ENCODE measurements at regions not wholly inside any gene's neighbourhood (a gene's known extent, or its start where the extent isn't known, plus 50 kb on each side); places are given as distances from the start of the nearest gene placed in this dataset.

DNA sequence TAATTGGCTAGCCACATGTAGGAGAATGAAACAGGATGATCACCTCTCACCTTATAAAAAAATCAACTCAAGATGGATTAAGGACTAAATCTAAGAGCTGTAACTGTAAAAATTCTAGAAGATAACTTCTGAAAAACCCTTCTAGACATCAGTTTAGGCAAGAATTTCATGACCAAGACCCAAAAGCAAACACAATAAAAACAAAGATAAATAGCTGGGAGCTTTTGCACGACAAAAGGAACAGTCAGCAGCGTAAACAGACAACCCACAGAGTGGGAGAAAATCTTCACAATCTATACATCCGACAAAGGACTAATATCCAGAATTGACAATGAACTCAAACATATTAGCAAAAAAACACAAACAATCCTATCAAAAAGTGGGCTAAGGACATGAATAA is 316.3 kb downstream of the METTL4 start:
- TF ChIP-seq, protein P1, sequence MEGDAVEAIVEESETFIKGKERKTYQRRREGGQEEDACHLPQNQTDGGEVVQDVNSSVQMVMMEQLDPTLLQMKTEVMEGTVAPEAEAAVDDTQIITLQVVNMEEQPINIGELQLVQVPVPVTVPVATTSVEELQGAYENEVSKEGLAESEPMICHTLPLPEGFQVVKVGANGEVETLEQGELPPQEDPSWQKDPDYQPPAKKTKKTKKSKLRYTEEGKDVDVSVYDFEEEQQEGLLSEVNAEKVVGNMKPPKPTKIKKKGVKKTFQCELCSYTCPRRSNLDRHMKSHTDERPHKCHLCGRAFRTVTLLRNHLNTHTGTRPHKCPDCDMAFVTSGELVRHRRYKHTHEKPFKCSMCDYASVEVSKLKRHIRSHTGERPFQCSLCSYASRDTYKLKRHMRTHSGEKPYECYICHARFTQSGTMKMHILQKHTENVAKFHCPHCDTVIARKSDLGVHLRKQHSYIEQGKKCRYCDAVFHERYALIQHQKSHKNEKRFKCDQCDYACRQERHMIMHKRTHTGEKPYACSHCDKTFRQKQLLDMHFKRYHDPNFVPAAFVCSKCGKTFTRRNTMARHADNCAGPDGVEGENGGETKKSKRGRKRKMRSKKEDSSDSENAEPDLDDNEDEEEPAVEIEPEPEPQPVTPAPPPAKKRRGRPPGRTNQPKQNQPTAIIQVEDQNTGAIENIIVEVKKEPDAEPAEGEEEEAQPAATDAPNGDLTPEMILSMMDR (IDR thresholded peaks at IDR 0.05; ENCODE audit: insufficient read depth, low read length): no peak
- no peak for TF ChIP-seq POLR2AphosphoS5 (IDR thresholded peaks at IDR 0.05; ENCODE audit: low read depth)
- TF ChIP-seq GABPA (IDR thresholded peaks at IDR 0.05; ENCODE audit: low read depth): no peak
- no peak for TF ChIP-seq SPI1 (IDR thresholded peaks at IDR 0.05; ENCODE audit: borderline replicate concordance, low read depth)
- no peak for TF ChIP-seq REST (IDR thresholded peaks at IDR 0.05; ENCODE audit: insufficient replicate concordance, low read depth)

Measured in HL-60 (cell line).